ENCODE measurements at regions not wholly inside any gene's neighbourhood (a gene's known extent, or its start where the extent isn't known, plus 50 kb on each side); places are given as distances from the start of the nearest gene placed in this dataset.

GRCh38 chr4:102165584-102165983 is 179.7 kb downstream of the SLC39A8 start:
- Histone ChIP-seq H3K4me3 (ENCODE audit: low read depth in 1 of 3, low read length in 3 of 3) (no peak overlapping the region), H3K9ac (ENCODE audit: low read depth in 1 of 2, low read length in 2 of 2) (no peak overlapping the region), H3K36me3 (ENCODE audit: control insufficient read depth in 4 of 4, insufficient read depth in 3 of 4, low read depth in 1 of 4, low read length in 3 of 4) (no peaks in the 10 kb centered on the region), H3K9me3 (ENCODE audit: control insufficient read depth in 4 of 4, low read length in 3 of 4) (no peaks in the 10 kb centered on the region), H3K27me3 (ENCODE audit: control insufficient read depth in 4 of 4, insufficient read depth in 4 of 4, low read length in 3 of 4) (peaks cover 0 to 2% (median 0%) of the 10 kb centered on the region in 4 donors), H3K27ac (ENCODE audit: low read depth in 1 of 2, low read length in 2 of 2) (no peak overlapping the region), H3K4me1 (ENCODE audit: control insufficient read depth in 4 of 4, insufficient read depth in 4 of 4, low read length in 3 of 4) (no peaks in the 10 kb centered on the region)
- 78% methylated on average over 8 of the region's 8 CpGs for WGBS
- TF ChIP-seq NR2F2 (IDR thresholded peaks at IDR 0.05) (no peak), HNF4G (IDR thresholded peaks at IDR 0.05) (no peak), JUND (IDR thresholded peaks at IDR 0.05) (no peak), SP1 (IDR thresholded peaks at IDR 0.05) (no peak)
- TF ChIP-seq, protein P1, sequence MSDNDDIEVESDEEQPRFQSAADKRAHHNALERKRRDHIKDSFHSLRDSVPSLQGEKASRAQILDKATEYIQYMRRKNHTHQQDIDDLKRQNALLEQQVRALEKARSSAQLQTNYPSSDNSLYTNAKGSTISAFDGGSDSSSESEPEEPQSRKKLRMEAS (IDR thresholded peaks at IDR 0.05): no peak
- no peak for DNase-seq (ENCODE audit: low spot score)

DNA sequence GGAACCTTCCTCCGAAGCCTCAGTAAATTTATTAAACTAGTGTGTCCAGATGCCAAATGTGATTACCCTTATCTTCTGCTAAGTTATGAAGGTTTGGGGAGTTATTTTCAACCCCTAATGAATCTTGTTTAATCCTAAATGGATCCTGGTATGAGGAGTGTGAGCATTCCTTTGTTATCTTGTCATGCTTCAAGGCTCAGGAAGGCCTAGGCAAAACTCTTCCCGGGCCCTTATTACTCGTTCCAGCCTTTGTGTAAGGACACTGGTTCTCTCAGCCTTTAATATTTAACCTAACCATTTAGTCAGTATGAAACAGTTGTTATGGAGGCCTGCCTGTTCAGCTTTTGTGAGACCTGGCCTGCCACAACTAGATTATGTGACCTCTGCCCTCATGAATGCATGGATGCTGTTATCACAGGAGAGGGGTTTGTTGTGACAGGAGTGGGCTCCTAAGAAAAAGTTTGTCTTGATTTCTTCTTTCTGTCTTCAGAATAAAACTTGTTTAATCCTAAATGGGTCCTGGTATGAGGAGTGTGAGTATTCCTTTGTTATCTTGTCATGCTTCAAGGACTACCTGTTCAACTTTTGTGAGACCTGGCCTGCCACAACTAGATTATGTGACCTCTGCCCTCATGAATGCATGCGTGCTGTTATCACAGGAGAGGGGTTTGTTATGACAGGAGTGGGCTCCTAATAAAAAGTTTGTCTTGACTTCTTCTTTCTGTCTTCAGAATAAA is 181.7 kb downstream of the SLC39A8 start:
- no peaks in the 10 kb centered on the region for H3K9me3 ChIP-seq (ENCODE audit: control insufficient read depth in 4 of 4, low read length in 3 of 4)
- WGBS: 34% methylated on average over 4 of the region's 4 CpGs
- no peaks in the 10 kb centered on the region for H3K36me3 ChIP-seq (ENCODE audit: control insufficient read depth in 4 of 4, insufficient read depth in 3 of 4, low read depth in 1 of 4, low read length in 3 of 4)
- no peak overlapping the region for H3K27ac ChIP-seq (ENCODE audit: low read depth in 1 of 2, low read length in 2 of 2)
- no peak overlapping the region for H3K4me3 ChIP-seq (ENCODE audit: low read depth in 1 of 3, low read length in 3 of 3)
- no peak for TF ChIP-seq HNF4A (conservative IDR thresholded peaks at IDR 0.05)
- no peaks in the 10 kb centered on the region for H3K27me3 ChIP-seq (ENCODE audit: control insufficient read depth in 4 of 4, insufficient read depth in 4 of 4, low read length in 3 of 4)
- H3K4me1 ChIP-seq (ENCODE audit: control insufficient read depth in 4 of 4, insufficient read depth in 4 of 4, low read length in 3 of 4): no peaks in the 10 kb centered on the region
- H3K9ac ChIP-seq (ENCODE audit: low read depth in 1 of 2, low read length in 2 of 2): no peak overlapping the region
- no peak for DNase-seq (ENCODE audit: low spot score)

- Histone ChIP-seq H3K27me3 (ENCODE audit: control insufficient read depth in 4 of 4, insufficient read depth in 4 of 4, low read length in 3 of 4) (no peaks in the 10 kb centered on the region), H3K4me1 (ENCODE audit: control insufficient read depth in 4 of 4, insufficient read depth in 4 of 4, low read length in 3 of 4) (no peaks in the 10 kb centered on the region), H3K36me3 (ENCODE audit: control insufficient read depth in 4 of 4, insufficient read depth in 3 of 4, low read depth in 1 of 4, low read length in 3 of 4) (no peaks in the 10 kb centered on the region), H3K27ac (ENCODE audit: low read depth in 1 of 2, low read length in 2 of 2) (no peak overlapping the region), H3K9ac (ENCODE audit: low read depth in 1 of 2, low read length in 2 of 2) (no peak overlapping the region), H3K9me3 (ENCODE audit: control insufficient read depth in 4 of 4, low read length in 3 of 4) (no peaks in the 10 kb centered on the region), H3K4me3 (ENCODE audit: low read depth in 1 of 3, low read length in 3 of 3) (no peak overlapping the region)
- 90% methylated on average over 6 of the region's 6 CpGs for WGBS
- DNase-seq (ENCODE audit: low spot score): no peak
- TF ChIP-seq RXRA (IDR thresholded peaks at IDR 0.05): no peak
- TF ChIP-seq ATF3 (IDR thresholded peaks at IDR 0.05): no peak
- TF ChIP-seq, protein P2, sequence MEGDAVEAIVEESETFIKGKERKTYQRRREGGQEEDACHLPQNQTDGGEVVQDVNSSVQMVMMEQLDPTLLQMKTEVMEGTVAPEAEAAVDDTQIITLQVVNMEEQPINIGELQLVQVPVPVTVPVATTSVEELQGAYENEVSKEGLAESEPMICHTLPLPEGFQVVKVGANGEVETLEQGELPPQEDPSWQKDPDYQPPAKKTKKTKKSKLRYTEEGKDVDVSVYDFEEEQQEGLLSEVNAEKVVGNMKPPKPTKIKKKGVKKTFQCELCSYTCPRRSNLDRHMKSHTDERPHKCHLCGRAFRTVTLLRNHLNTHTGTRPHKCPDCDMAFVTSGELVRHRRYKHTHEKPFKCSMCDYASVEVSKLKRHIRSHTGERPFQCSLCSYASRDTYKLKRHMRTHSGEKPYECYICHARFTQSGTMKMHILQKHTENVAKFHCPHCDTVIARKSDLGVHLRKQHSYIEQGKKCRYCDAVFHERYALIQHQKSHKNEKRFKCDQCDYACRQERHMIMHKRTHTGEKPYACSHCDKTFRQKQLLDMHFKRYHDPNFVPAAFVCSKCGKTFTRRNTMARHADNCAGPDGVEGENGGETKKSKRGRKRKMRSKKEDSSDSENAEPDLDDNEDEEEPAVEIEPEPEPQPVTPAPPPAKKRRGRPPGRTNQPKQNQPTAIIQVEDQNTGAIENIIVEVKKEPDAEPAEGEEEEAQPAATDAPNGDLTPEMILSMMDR (IDR thresholded peaks at IDR 0.05; ENCODE audit: low read depth, low read length, missing input control): no peak
- TF ChIP-seq GABPA (IDR thresholded peaks at IDR 0.05 in 1 of 2, conservative IDR thresholded peaks at IDR 0.05 in 1 of 2): no peak
- TF ChIP-seq FOXA1 (IDR thresholded peaks at IDR 0.05): no peak
- TF ChIP-seq NR2F2 (IDR thresholded peaks at IDR 0.05): no peak
- TF ChIP-seq TAF1 (conservative IDR thresholded peaks at IDR 0.05): no peak
- no peak for TF ChIP-seq EGR1 (IDR thresholded peaks at IDR 0.05; ENCODE audit: low read depth in 2 of 2)
- TF ChIP-seq, protein P1 (IDR thresholded peaks at IDR 0.05): no peak
- no peak for TF ChIP-seq JUND (IDR thresholded peaks at IDR 0.05)
- no peak for TF ChIP-seq REST (IDR thresholded peaks at IDR 0.05)
- no peak for TF ChIP-seq YY1 (IDR thresholded peaks at IDR 0.05)
- TF ChIP-seq RAD21 (IDR thresholded peaks at IDR 0.05): no peak
- no peak for TF ChIP-seq HNF4G (IDR thresholded peaks at IDR 0.05)
- TF ChIP-seq SP1 (IDR thresholded peaks at IDR 0.05): no peak
These were observed 187.3 kb downstream of the SLC39A8 start for GRCh38 chr4:102157984-102158383.
